ENCODE measurements at regions not wholly inside any gene's neighbourhood (a gene's known extent, or its start where the extent isn't known, plus 50 kb on each side); places are given as distances from the start of the nearest gene placed in this dataset.
A peak's percentile ranks its signal among the peaks of the same experiment; 100 is the strongest.

- Histone ChIP-seq H3K4me3 (no peak overlapping the region), H3K27ac (no peak overlapping the region)
Measured at GRCh38 chr2:9156483-9156882, 50.1 kb upstream of the ASAP2 start.

GRCh38 chr2:9154061-9154460 is 52.6 kb upstream of the ASAP2 start:
- Histone ChIP-seq H3K4me3 (no peak overlapping the region), H3K27ac (peak overlapping the region in 8 of 21 experiments; percentile 13 to 50 (median 26))

GRCh38 chr2:9153643-9153980 is 53.0 kb upstream of the ASAP2 start:
- H3K4me3 ChIP-seq = no peak overlapping the region
- H3K27ac ChIP-seq = peak overlapping the region in 6 of 21 experiments; percentile 13 to 41 (median 21)

GRCh38 chr2:9152975-9153642 is 53.5 kb upstream of the ASAP2 start:
- H3K4me3 ChIP-seq = no peak overlapping the region
- peak overlapping the region in 1 of 21 experiments; percentile 13 for H3K27ac ChIP-seq

GRCh38 chr2:9150906-9151305 is 55.7 kb upstream of the ASAP2 start:
- Histone ChIP-seq H3K4me3 (no peak overlapping the region), H3K27ac (no peak overlapping the region)

- no peak overlapping the region for H3K4me3 ChIP-seq
- no peak overlapping the region for H3K27ac ChIP-seq
Measured at GRCh38 chr2:9150568-9150900, 56.1 kb upstream of the ASAP2 start.

- no peak overlapping the region for H3K27ac ChIP-seq
- H3K4me3 ChIP-seq = no peak overlapping the region
Measured at GRCh38 chr2:9149726-9150567, 56.7 kb upstream of the ASAP2 start.

- Histone ChIP-seq H3K27ac (no peak overlapping the region), H3K4me3 (no peak overlapping the region)
Measured at GRCh38 chr2:9149388-9149660, 57.3 kb upstream of the ASAP2 start.

- no peak overlapping the region for H3K27ac ChIP-seq
Measured at GRCh38 chr2:9146646-9147045, 60.0 kb upstream of the ASAP2 start.

GRCh38 chr2:9145752-9146430 is 60.7 kb upstream of the ASAP2 start:
- Histone ChIP-seq H3K27ac (no peak overlapping the region), H3K4me3 (no peak overlapping the region)

More at GRCh38 chr2:9146646-9147045, 60.0 kb upstream of the ASAP2 start:
- no peak overlapping the region for H3K4me3 ChIP-seq

GRCh38 chr2:9145109-9145751 is 61.4 kb upstream of the ASAP2 start:
- Histone ChIP-seq H3K27ac (no peak overlapping the region), H3K4me3 (no peak overlapping the region)

- H3K27ac ChIP-seq = peak overlapping the region in 1 of 21 experiments; percentile 4
- H3K4me3 ChIP-seq = no peak overlapping the region
Measured at GRCh38 chr2:9144617-9145016, 62.0 kb upstream of the ASAP2 start.

GRCh38 chr2:9144046-9144445 is 62.6 kb upstream of the ASAP2 start:
- Histone ChIP-seq H3K27ac (peak overlapping the region in 1 of 21 experiments; percentile 4), H3K4me3 (no peak overlapping the region)

- H3K4me3 ChIP-seq = peak overlapping the region in 1 of 7 experiments; percentile 16
- peak overlapping the region in 2 of 21 experiments; percentile 12 to 44 for H3K27ac ChIP-seq
Measured at GRCh38 chr2:9143264-9143815, 63.3 kb upstream of the ASAP2 start.

GRCh38 chr2:9142551-9143263 is 63.9 kb upstream of the ASAP2 start:
- H3K4me3 ChIP-seq = peak overlapping the region in 1 of 7 experiments; percentile 16
- H3K27ac ChIP-seq = peak overlapping the region in 3 of 21 experiments; percentile 12 to 44 (median 40)

GRCh38 chr2:9141706-9142460 is 64.7 kb upstream of the ASAP2 start:
- Histone ChIP-seq H3K4me3 (no peak overlapping the region), H3K27ac (no peak overlapping the region)

- Histone ChIP-seq H3K4me3 (no peak overlapping the region), H3K27ac (no peak overlapping the region)
Measured at GRCh38 chr2:9141091-9141667, 65.4 kb upstream of the ASAP2 start.

- Histone ChIP-seq H3K4me3 (no peak overlapping the region), H3K27ac (no peak overlapping the region)
Measured at GRCh38 chr2:9140645-9141044, 66.0 kb upstream of the ASAP2 start.

Measured in skin epidermis (tissue), 12 donors.